Upper lobe of left lung (tissue), 4 donors: ENCODE measurements at regions not wholly inside any gene's neighbourhood (a gene's known extent, or its start where the extent isn't known, plus 50 kb on each side); places are given as distances from the start of the nearest gene placed in this dataset.

Source experiments
- EP300 ChIP-seq, 4 donors: sonication (generic); formaldehyde crosslinking; IDR thresholded peaks; one replicate each; pipeline ENCODE4 v1.5.1; 2017; ENCODE audit warnings: antibody characterized with exemption in 4 of 4, control low read depth in 2 of 4
- POLR2A ChIP-seq, 4 donors: fragments of 450-650 bp; IDR thresholded peaks; one replicate each; pipeline ENCODE4 v1.5.1; 2016 to 2017; ENCODE audit warnings: antibody characterized with exemption in 4 of 4, mild to moderate bottlenecking in 2 of 4
- POLR2AphosphoS5 ChIP-seq, 2 donors: sonication (generic); formaldehyde crosslinking; IDR thresholded peaks; one replicate each; pipeline ENCODE4 v1.5.1; 2017; ENCODE audit warnings: antibody characterized with exemption in 2 of 2
- TF ChIP-seq, protein P1 (sequence below), 6 experiments: fragments of 450-650 bp in 4 of 6; fragments of 200-600 bp in 2 of 6; sonication (generic) in 2 of 6; IDR thresholded peaks; one replicate each; pipeline ENCODE4 v1.5.1; 2016 to 2019; ENCODE audit warnings: antibody characterized with exemption in 6 of 6

DNA sequence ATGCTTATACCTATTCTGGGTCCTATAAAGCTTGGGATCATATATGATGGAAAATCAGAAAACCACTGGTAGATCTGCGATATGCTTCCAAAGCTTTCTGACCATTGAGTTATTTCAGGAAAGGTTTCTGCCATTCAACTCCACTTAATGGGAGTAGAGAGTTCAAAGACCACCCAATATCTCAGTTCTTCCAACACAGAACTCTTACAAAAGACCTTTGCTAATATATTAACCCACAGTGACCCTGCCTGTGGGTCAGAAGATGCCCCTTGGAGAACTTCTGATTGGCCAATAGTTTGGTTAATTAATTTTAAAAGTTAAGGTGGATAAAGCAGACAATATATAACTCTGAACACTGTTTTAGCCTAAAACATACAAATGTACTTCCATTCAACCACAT, 213.0 kb downstream of the IPO8 start:
- TF ChIP-seq, protein P1, sequence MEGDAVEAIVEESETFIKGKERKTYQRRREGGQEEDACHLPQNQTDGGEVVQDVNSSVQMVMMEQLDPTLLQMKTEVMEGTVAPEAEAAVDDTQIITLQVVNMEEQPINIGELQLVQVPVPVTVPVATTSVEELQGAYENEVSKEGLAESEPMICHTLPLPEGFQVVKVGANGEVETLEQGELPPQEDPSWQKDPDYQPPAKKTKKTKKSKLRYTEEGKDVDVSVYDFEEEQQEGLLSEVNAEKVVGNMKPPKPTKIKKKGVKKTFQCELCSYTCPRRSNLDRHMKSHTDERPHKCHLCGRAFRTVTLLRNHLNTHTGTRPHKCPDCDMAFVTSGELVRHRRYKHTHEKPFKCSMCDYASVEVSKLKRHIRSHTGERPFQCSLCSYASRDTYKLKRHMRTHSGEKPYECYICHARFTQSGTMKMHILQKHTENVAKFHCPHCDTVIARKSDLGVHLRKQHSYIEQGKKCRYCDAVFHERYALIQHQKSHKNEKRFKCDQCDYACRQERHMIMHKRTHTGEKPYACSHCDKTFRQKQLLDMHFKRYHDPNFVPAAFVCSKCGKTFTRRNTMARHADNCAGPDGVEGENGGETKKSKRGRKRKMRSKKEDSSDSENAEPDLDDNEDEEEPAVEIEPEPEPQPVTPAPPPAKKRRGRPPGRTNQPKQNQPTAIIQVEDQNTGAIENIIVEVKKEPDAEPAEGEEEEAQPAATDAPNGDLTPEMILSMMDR (IDR thresholded peaks at IDR 0.05), result no peak
- TF ChIP-seq POLR2A (IDR thresholded peaks at IDR 0.05) (no peak), EP300 (IDR thresholded peaks at IDR 0.05) (no peak), POLR2AphosphoS5 (IDR thresholded peaks at IDR 0.05) (no peak)
